RPMI7951 (cell line): ENCODE measurements at regions not wholly inside any gene's neighbourhood (a gene's known extent, or its start where the extent isn't known, plus 50 kb on each side); places are given as distances from the start of the nearest gene placed in this dataset.
A peak's percentile ranks its signal among the peaks of the same experiment; 100 is the strongest.
"Not testable (repeated sequence)": the region's sequence is repeated elsewhere in the genome, so short reads cannot be mapped to it uniquely, and the experiment has no call there.

Experiments used
- DNase-seq: peaks from one replicate; pipeline ENCODE4 v3.0.0-alpha.2; 2012; ENCODE audit warnings: low read depth

DNA sequence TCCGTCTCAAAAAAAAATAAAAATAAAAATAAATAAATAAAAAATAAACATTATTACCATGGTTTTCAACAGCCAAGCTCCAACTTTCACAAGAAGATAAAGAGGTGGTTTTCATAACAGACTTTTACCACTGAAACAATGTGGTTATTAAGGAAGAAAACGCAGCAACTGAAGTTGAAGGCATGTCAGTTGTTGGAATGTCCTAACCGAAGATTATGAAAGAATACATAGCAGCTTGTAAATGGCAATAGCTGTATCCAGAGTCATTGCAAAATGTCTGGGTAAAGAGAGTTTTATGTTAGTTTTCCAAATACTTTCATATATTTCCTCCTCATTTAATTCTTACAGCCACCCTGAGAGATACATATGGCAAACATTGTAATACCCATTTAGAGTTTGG lies 161.6 kb upstream of the MARCKS start:
- no peak for DNase-seq

- no peak for DNase-seq
Measured at GRCh38 chr6:113696960-113697359, 160.2 kb upstream of the MARCKS start.

GRCh38 chr6:113697632-113698410 lies 159.3 kb upstream of the MARCKS start:
- peak; percentile 89 for DNase-seq

DNA sequence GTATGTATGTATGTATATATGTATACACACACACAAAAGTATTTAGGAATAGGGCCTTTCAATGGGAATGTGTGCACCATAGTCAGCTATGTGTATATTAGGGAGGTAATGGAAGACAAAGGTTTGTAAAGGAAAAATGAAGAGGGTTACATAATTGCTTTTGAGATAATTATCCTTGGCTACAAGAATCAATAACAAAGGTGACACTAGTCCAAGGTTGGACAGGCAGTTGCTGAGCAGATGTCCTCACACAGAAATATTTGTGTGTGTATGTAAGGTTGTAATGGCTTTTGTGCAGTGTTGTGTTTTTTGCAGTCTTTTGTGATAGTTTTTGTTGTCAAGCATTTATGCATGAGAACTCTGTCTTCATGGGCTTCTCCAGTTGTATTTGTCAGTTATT lies 157.9 kb upstream of the MARCKS start:
- no peak for DNase-seq

GRCh38 chr6:113701552-113702254 lies 155.4 kb upstream of the MARCKS start:
- DNase-seq = no peak

DNA sequence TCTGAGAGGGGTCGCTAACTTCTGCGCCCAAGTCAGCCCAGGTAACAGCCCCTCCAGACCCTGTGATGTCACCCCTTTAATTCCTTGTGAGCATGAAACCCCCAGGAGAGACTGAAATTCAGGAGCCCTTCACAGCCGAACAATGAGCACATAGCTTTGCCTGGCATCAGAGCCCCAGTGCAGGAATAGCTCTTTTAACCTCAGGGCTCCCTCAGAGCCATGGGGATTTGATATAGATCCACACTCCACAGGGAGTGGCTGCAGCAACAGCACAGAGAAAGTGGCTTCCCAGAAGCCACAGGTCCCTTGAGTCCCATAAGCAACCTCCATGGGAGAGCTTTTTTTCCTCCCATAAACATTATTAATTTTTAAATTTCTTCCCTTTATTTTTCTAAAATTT lies 150.0 kb upstream of the MARCKS start:
- DNase-seq = no peak

DNA sequence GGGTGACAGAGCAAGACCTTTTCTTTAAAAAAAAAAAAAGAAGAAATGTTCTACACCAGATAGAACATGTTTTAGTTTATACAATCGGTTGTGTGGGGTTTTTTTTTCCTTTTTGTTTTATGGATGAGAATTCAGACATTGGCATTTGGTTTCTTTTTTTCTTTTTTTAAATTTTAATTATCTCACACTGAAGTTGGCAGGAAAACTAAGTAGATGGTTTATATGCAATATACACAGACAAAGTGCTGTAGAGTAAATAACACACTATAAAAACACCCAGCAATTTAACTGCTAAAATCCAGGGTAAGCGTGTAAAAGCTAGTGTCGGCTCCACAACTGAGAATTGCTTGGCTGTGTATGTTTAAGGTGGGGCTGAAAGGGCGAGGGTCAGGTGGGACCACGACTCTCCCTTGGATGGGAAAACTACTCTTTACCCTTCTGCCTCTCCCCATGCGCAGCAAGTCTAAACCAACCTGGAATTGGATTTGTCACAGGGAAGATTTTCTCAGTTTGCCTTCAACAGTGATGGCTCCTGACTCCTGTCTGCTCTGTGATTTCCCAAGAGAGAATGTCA lies 147.1 kb upstream of the MARCKS start:
- DNase-seq = no peak

DNA sequence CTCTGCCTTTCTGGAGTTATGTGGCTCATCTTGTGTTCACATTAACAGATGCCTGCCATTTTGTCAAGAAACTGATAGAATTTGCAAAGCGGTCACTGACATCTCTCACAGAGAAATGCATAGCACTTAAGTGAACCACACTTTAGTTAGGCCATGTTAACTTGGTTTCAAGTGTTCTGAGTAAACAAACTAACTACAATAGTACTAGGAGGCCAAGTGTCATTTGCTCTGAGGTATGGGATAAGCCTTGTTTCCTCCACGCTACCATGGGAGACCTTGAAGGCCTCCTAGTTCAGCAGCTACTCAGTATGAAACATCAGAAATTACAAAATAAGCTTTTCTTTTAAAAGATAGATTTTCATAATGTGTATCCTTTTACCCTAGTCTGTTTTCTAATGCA lies 143.5 kb upstream of the MARCKS start:
- no peak for DNase-seq

DNA sequence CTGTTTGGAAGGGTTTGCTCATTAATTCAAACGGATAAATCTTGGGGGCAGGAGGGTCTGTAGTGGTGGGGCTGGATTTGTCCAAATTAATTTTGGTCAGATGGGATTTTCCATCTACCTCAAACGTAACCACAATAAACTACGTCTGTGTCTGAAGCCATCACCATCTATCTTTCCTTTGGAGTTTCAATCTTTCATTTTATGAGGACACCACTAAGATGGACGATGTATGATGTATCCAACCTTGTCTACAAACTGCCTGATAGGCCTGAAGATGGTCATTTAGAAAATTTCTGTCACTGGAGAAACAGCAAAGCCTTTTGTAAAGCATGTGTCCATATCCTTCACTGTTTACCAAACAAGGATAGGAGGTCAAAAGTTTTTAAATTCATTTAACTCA lies 138.6 kb upstream of the MARCKS start:
- no peak for DNase-seq

GRCh38 chr6:113719064-113719463 lies 138.1 kb upstream of the MARCKS start:
- DNase-seq = peak; percentile 23

DNA sequence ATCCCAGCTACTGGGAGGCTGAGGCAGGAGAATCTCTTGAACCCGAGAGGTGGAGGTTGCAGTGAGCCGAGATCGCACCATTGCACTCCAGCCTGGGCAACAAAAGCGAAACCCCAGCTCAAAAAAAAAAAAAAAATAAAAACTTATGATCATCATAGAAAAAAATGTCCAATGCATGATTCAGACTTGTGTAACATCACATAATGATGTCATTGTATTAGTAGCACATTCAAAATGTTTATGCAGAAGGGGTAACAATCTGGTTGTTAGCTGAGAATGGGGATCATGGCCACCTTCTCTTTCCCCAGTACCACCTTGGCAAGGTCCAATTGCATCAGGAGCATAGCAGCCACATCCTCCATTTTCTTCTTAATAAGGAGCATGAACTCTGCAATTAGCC lies 137.6 kb upstream of the MARCKS start:
- no peak for DNase-seq

- DNase-seq = no peak
Measured at GRCh38 chr6:113723182-113723581, 134.0 kb upstream of the MARCKS start.

GRCh38 chr6:113724927-113725326 lies 132.2 kb upstream of the MARCKS start:
- DNase-seq = not testable (repeated sequence)

GRCh38 chr6:113731541-113731940 lies 125.6 kb upstream of the MARCKS start:
- no peak for DNase-seq

GRCh38 chr6:113732384-113732966 lies 124.7 kb upstream of the MARCKS start:
- peak; percentile 54 for DNase-seq

GRCh38 chr6:113733381-113733780 lies 123.8 kb upstream of the MARCKS start:
- no peak for DNase-seq

GRCh38 chr6:113734982-113735381 lies 122.2 kb upstream of the MARCKS start:
- DNase-seq = peak; percentile 47

DNA sequence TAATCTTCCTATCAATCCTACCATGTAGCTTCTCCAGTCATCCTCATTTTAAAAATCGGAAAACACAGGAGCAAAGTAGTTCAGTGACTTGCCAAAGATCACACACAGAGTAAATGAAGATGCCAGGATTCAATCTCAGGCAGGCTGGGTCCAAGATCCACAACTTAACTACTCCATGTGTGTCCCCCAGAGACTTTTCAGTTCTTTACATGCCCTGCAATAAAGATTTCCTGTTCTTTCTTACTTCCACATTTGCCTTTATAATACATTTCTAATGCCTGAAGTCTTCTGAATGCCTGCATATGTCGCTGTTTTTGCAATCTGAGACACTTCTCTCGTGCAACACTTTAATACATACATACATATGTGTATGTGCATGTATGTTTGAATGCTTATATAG lies 121.7 kb upstream of the MARCKS start:
- DNase-seq = no peak

DNA sequence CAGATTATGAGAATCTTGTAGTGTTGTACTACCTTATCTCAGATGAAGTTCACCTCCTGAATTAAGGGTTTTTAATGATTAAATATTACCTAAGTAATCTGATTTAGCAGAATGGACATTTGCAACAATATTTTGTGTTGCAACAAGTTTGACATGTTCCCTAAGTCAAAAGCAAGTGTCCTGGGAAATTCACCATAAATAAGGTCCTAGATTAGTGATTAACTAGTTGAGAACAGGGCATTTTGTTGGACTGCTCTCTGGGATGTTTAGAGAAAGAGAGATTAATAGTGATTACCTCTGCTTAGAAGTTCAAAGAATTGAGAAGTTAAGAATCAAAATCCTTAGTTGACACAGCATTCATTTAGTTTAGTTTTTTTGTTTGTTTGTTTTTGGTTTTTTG lies 120.2 kb upstream of the MARCKS start:
- DNase-seq = no peak

- peak; percentile 31 for DNase-seq
Measured at GRCh38 chr6:113739041-113739655, 118.0 kb upstream of the MARCKS start.

DNA sequence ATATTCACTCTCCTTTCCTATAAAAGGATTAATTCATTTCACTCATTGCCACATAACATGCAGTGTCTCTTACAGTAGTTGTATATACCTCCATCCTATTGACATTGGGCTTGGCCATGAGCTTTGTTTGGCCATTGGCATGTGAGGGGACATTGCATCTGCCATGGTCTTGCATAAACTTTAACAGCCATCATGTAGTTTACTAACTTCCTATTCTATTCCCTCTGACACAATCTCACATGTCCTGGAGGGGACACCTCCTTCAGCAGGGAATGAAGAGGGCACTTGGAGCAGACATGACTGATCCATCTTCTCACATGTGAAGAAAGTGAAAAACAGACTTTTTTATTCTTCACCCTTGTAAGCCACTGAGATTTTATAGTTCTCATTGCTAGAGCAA lies 115.5 kb upstream of the MARCKS start:
- DNase-seq = no peak

- DNase-seq = no peak
Measured at GRCh38 chr6:113742342-113742741, 114.8 kb upstream of the MARCKS start.
